Right kidney (tissue), 1 donor: ENCODE measurements at regions not wholly inside any gene's neighbourhood (a gene's known extent, or its start where the extent isn't known, plus 50 kb on each side); places are given as distances from the start of the nearest gene placed in this dataset.
"Not testable (repeated sequence)": the region's sequence is repeated elsewhere in the genome, so short reads cannot be mapped to it uniquely, and the experiment has no call there.

ENCODE experiments used
- DNase-seq: peaks from one replicate; pipeline ENCODE4 v3.0.0-alpha.2; 2016

DNA sequence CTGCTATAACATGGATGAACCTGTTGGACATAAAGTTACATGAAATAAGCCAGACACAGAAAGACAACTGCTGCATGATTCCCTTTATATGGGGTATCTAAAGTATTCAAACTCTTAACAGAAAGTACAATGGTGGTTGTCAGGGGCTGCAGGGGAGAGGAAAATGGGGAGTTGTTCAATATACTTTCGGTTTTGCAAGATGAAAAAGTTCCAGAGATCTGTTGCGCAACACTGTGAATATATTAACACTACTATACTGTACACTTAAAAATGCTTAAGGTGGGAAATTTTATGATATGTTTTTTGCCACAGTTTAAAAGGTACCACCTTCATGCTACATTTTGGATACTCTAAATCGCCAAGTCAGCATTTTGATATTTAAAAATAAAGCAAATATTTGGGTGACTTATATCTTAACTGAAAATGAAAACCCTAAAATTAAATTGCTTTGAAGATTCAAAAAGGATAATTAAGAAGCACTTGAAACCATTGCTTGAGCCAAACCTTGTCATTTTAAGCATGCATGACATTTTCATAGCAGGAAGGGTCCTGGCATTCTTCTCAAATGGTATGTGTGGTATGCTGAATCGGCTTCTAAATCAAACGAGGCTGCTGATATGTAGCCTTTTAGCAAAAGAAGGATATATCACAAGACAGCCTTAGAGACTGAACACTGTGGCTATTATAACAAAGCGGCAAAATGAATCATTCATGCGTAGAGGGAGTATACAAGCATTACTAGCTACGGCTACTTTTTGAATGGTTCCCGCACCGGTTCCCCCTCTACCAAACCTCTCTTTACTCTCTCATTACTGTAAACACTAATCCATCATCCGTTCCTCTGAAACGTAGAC lies 607.1 kb upstream of the DIPK2B start:
- DNase-seq: no peak

DNA sequence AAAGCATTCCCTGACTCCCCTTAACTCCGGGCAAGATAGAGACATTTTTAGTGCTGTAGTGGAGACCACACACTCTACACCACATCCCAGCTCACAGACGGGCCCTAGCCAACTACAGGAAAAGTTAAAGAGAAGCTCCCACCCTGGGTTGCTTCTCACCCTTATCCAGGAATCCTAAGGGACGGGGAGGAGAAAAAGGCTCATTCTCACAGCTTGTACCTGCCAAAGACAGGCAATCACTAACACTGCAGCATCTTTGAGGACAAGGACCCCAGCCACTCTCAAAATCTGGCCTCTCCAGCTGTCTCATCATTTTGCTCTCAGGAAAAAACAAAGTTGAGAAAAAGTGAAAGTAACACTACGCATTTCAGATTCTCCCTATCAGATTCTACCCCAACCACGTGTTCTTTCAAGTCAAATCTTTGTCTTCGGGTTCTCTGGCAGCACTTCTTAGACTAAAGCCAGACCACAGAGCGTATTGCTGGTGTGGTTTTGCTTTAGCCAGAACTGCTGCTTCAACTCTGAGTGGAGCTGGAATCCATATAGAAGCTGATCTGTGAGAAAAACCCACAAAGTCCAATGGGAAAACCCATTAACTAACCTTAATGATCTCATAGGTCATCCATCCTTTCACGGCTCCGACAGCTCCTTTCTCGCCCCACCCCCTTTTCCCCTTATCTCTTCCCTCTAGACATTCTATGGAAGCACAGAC lies 605.9 kb upstream of the DIPK2B start:
- DNase-seq: no peak

DNA sequence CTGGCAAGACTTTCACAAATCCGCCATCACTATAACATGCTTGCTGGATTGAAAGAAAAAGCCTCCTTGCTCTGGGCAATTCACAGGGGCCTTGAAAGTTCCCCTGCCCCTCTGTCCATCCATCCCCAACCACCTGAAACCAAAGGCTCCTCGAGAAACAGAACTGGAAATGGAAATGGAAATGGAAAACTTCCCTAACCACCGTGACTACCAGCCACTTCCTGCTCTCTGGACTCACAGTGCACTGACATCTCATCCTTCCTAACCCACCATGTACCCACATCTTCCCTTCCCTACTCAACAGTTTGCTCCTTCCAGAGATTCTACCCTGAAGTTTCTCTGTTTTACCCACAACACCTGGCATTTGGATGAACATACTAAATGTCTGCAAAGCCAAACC lies 603.6 kb upstream of the DIPK2B start:
- DNase-seq: no peak

DNA sequence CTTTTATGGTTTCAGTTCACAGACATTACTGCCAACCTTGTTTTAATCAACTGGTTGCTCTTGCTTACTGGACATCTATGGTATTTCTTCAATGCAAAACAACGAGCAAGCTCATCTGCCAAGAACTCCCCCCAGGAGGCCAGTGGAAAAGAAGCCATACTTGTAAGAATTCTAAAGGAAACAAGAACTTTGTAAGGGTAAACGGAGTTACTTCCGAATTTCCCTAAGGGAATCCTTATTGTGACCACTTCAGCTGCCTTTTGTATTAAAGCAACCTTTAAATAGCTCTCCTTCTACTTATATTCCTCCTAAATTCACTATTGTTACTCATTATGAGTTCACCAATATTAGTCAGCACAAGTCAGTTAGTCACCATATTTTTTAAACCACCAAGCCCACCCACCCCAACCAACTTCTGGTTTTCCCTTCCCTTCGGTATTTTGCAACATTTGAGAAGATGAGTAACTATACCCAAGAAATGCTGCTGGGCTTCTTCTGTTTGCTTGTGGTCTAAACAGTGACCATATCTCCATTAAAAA lies 602.8 kb upstream of the DIPK2B start:
- DNase-seq: no peak

DNA sequence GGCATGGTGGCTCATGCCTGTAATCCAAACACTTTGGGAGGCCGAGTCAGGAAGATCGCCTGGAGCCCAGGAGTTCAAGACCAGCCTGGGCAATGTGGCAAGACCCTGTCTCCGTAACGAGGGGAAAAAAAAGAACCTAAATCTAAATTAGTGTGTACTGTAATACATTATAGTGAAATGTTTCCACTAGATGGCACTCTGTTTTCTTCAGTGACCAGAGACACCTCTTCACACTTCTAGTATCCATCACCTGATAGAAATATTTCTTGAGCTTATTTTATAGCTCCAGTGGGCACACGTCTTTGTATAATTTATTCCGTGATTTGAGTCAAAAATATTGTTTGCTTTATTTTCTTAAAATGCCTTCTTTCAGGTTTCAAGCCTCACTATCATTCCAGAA lies 600.9 kb upstream of the DIPK2B start:
- DNase-seq: no peak

DNA sequence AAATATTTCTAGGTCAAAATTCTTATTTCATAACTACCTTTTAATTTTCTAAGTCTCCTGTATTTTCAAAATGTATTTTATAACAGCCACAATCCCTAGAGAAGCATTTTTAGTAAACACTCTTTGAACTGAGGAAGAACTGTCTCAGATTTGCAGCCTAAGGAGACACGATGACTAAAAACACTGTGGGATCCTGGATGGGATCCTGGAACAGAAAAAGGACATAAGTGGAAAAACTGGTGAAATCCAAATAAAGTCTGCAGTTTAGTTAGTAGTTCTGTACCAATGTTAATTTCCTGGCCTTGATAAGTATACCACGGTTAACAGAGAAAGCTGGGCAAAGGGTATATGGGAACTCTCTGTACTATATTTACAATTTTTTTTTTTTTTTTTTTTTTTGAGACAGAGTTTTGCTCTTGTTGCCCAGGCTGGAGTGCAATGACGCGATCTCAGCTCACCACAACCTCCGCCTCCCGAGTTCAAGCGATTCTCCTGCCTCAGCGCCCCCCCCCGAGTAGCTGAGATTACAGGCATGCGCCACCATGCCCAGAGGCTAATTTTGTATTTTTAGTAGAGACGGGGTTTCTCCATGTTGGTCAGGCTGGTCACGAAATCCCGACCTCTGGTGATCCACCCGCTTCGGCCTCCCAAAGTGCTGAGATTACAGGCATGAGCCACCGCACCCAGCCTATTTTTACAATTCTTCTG lies 600.2 kb upstream of the DIPK2B start:
- DNase-seq: not testable (repeated sequence)

DNA sequence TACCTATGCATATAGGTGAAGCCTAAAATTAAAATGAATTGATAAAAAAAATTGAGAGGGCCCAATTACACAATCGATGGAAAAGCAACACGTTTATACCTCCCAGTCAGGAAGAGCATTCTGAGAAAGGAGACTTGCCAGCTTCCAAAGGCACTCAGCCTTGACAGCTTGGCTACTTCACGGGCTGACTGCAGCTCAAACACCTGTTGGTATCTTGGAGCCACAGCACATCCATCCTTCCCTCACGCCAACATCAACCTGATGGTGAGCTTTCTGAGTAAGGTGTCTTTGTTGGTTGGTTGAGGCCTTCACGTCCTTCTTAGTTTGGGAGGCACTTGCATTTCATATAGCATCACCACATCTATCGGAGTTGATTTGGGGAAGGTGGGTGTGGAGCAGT lies 598.9 kb upstream of the DIPK2B start:
- no peak for DNase-seq

DNA sequence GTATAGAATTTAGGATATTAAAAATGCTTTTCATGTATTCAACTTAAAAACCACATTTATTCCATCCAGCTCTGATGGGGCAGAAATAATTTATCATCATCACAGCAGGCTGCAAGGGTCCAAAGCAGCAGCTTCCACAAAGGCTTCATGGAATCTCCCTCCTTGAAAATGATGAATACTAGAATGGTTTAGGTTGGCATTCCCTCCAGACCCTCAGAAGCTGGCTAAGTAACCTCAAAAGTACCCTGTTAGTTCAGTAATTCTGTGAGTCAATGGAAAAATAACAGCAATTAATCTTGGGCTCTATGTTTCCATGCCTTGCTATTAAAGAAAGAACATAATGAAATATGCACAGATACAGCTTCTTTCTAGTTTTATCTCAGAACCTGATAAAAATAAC lies 594.9 kb upstream of the DIPK2B start:
- DNase-seq: no peak

DNA sequence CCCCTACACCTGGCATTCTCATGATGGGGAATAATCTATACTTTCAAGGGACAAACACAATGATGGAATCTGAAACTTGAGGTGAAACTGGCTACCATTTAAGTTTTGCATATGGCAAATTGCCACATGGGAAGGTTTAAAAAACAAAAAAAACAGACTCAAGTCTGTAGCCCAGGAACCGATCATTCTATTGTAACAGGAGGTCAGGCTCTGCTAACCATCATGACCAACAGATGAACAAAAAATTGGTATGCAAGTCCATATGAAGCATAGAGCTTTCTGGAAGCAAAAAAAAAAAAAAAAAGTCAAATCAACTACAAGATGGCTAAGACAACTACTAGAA lies 594.3 kb upstream of the DIPK2B start:
- no peak for DNase-seq

DNA sequence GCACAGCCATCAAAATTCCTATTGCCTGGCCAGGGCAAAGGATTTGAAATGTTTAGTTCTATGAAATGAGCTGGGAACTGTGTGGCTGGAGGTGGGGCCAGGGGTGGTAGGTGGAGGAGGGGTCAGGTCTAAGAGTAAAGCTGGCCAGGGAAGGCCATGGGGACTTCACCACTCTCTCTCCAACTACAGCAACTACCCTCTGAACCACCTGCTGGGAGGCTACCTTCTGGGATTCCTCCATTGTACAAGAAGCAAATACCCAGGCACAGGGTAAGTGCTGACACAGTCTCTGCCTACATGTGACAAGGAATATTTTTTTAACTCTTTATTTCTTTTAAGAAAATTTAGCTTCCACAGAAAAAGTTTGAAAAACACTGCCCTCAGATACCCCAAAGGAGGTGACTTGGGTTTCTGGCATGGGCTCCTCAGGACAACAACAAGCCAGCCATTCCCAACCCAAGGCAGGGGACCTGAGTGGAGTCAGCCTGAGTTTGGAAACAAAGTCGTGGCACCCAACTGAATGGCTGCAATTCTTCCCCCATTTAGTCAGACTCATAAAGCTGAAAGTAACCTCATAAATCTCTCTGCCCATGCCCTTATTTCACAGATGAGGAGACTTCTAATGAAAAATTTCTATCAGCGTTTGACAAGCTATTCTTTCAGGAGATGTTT lies 593.8 kb upstream of the DIPK2B start:
- no peak for DNase-seq

DNA sequence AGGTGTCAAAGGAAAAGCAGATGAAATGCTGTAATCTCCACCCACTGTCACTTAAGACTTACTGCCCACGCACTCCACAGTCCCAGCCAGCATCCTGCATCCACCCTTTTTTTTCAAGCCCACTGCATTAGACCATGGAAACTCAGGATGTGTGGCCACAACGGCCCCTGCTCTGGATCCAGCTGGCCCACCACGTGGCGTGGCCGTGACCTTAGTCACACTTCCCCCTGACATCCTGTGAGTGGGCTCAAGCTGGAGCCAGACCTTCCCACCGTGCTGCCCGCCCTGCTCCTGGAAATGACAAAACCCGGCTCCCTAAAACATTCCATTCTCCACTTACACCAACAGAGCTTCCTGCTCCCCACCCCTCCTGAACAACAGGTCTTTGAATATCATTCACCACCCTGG lies 588.3 kb upstream of the DIPK2B start:
- DNase-seq: no peak

DNA sequence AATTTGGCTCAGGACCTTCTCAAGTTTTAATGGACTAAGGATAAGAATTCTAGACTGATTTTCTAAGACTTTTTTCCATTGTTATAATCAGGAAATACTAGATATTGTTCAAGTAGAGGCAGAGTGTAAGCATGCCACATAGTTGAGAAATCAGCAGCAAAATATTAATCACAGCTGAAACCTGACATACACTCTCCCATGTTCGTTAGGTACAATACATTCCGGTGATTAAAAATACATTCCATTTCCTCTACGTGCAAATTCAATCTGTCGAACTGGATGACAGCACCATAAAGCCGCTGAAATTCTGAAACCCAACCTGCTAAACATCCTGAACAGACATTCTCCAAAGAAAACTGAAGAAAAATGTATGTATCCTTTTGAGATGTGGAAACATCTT lies 587.6 kb upstream of the DIPK2B start:
- no peak for DNase-seq

DNA sequence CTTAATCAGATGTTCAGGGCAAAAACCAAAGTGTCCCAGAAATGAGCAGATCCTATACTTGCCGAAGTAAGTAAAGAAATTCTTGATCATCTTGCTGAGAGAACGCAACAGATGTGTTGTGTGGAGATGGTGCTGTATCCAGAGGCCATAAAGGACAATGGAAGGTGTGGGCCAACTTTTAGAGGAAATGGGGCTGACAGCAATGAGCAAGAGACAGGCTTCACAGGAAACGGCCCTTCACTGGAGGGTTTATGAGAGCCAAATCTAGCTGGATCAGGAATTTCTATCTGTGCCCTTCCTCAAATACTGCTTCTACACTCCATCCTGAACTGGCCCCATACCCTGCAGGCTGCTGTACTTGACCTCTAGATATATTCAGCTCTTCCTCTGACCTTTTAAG lies 583.9 kb upstream of the DIPK2B start:
- DNase-seq: no peak

DNA sequence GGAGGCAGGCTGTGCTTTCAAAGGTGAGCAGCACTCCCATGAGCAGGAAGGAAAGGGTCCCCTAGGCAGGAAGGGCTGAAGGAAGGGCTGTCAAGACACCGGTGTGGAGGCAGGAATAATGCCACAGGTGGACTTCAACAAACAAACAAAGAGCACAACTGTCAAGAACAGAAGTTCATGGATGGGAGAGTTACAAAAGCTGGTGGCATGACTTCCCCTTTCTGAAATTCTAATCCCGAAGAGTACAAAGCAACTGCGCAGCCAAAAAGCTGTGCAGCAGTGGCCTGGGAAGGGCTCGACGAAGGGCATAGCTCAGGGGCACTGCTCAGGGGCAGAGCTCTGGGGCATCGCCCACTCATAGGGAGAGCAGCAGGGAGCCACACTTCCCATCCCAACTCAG lies 582.3 kb upstream of the DIPK2B start:
- DNase-seq: no peak

DNA sequence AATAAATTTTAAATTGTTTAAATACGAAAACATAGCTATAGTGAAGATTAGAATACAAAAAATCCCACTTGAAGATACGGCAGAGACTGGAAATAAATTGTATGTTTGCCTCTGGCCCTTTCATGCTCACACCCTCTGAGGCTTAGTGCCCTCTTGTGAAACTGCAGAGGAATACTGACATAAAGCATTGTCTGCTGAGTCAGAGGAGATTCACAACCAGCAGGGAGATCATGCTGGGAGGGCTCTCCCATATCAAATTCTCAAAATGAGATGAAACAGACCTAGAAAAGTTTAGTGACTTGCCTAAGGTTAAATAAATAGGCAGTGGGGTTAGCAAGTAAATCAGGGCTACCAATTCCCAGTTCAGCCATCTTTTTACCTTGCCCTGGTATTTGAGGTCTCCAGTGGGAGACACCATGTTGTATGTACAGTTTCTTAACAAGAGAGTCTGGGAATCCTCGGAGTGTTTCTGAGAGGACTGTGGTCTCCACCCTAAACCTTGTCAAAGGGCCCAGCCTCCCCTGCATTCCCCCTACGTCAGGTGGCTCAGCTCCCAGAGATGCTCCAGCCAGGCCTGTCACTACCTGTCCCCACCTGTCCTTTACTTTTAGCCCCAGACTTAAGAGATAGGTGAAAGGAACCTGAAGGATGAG lies 581.4 kb upstream of the DIPK2B start:
- DNase-seq: no peak

DNA sequence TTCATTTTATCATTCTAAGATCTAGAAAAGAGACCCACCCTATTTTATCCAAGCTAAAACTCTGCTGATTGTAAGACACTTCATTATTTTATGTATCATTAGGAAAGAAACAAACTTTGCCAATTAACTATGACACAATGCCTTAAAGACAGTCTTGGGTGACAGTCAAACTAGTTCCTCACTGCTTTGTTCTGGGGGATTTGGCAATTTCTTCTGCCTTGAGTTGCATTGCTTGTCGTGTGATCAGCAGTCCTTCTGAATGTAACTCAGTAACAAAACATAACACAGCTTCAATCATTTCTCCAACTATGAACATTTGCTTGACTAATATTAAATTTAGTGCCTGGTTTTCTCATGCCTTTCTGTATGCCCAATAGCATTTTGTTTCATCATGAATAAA lies 577.9 kb upstream of the DIPK2B start:
- no peak for DNase-seq

DNA sequence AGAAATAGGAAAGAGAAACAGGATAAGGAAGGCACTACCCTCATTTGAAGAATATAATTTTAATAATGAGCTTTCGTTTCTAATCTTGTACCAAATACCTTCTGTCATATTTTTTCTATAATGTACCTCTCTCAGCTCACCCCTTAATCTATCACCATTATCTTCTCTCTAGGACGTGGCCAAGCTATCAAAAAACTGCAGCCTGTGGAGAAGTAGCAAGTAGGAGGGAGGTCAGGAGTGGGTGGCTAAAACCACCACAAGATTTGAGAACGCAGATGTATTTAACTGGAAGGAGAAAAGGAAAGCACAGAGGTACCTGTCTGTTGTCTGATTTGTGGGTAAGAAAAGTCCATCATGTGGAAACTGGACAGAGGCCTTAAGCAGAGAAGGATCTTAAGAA lies 576.7 kb upstream of the DIPK2B start:
- DNase-seq: no peak

DNA sequence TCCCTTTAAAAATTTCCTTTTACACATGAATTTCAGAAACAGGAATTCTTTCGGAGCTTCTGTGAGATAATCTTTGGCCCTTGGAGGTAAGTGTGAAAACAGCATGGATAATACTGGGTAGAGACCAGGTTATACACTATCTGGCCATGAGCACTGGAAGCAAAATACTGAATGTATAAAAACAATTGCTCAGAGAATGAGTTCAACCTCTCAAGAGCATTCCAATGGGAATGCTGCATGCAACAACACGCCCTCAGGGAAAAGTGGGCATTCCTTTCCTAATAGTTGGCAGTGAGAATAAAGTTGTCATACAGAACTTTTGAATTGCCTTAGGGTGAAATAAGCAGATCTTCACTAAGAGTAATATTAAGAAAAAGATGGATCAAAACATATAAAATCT lies 574.8 kb upstream of the DIPK2B start:
- no peak for DNase-seq

DNA sequence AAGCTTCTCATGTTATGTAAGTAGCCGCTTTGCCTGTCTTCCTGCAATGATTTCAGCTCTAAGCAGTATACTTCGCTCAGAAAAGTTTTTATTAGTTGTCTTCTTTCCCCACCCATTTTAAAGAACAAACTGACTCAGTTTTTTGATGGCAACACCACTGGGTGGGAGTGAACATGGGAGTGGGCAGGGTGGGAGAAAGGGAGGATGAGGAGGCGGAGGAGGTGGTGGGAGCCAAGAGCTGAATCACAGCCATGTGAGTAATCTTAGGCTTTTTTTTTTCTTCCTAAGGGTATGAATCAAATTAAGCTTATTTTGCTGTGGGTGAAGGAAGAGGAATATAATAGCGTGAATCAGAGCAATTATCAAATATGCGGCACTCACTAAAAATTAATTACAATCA lies 574.3 kb upstream of the DIPK2B start:
- DNase-seq: no peak

DNA sequence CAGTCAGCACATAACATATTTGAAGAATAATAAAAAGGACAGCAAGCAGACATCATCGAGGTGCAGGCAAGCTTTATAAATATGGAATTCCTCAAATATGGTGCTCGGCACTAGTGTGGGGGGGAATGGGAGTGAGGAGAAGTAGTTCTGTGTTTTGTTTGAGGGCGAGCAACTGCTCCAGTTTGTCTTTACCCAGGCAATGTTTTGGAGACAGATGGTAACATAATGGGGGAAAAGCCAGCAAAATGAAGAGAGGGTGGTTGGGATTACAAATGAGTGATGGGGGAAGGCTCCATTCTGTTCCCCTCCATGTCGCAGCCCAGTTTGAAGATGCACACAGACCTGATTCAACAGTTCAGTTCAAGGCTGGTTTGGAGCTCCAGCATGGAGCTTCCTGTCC lies 572.9 kb upstream of the DIPK2B start:
- no peak for DNase-seq

DNA sequence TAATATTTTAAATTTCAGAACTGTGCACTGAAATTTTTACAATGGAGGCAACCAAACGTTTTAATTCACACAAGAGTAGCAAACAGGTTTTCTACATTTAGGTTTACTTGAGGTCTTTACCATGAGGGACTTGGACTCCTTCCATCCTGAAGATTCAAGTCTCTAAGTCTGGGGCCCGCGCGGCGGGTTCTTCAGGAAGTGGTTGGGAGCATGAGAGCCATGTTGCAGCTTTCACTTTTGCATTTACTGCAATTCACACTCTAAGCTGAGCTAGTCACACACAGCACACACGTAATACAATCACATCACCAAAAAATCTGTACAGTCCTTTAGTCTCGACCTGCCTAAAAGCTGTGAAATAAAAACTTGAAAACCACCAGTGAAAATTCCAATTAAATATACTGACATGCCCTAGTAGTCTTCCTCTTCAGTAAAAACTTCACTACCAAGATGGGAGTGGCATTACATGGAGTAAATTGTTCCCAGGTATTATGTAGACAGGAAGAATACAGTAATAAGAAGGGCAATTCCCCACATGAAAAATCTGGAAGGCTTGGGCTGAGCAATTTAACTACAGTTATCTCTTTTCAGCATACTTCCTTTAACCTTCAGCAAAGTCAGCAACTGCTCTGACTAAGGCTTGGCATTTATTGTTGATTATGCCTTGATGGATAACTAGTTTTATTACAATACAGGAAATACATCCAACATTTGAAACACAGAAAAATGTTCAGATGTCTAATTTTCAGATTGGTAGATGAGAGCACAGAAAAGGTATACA lies 571.1 kb upstream of the DIPK2B start:
- no peak for DNase-seq
